ENCODE measurements at regions not wholly inside any gene's neighbourhood (a gene's known extent, or its start where the extent isn't known, plus 50 kb on each side); places are given as distances from the start of the nearest gene placed in this dataset.

DNA sequence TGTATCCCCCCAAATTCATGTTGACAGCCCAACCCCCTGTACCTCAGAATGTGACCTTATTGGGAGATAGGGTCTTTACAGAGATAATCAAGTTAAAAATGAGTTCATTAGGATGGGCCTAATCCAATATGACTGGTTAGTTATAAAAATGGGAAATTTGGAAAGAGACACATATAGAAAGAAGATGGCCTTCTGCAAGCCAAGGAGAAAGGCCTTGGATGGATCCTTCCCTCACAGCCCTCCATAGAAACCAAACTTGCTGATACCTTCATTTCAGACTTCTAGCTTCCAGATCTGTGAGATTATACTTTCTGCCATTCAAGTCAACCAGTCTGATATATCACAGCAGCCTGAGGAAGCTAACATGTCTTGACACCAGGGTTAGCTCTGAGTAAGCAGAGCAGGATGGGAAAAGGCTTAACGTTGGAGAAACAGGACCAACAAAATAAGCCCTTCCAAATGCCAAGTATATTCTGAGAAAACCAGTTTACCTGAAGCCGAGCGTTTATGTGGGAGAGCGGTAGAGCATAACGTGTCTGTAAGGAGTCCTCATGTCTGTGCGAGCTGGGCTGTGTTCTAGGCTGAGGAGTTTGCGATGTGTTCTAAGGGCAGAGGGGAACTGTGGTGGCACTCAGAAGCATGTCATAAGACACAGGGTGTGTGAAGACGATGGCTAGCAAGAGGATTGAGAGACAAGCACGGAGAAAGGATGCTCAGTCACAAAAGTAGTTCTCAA is 206.1 kb downstream of the PIK3R1 start:
- no peak for DNase-seq (ENCODE audit: low spot score in 2 of 2)
- 77 to 87% methylated on average over 9 of the region's 9 CpGs for WGBS, 2 donors
- TF ChIP-seq, protein P1, sequence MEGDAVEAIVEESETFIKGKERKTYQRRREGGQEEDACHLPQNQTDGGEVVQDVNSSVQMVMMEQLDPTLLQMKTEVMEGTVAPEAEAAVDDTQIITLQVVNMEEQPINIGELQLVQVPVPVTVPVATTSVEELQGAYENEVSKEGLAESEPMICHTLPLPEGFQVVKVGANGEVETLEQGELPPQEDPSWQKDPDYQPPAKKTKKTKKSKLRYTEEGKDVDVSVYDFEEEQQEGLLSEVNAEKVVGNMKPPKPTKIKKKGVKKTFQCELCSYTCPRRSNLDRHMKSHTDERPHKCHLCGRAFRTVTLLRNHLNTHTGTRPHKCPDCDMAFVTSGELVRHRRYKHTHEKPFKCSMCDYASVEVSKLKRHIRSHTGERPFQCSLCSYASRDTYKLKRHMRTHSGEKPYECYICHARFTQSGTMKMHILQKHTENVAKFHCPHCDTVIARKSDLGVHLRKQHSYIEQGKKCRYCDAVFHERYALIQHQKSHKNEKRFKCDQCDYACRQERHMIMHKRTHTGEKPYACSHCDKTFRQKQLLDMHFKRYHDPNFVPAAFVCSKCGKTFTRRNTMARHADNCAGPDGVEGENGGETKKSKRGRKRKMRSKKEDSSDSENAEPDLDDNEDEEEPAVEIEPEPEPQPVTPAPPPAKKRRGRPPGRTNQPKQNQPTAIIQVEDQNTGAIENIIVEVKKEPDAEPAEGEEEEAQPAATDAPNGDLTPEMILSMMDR (IDR thresholded peaks at IDR 0.05), result no peak
- TF ChIP-seq POLR2A (IDR thresholded peaks at IDR 0.05), result no peak
- H3K4me3 ChIP-seq (ENCODE audit: low read depth, poor library complexity, severe bottlenecking), result no peak overlapping the region
- intact Hi-C loops (cut with DNase I; ENCODE audit: low total_unique reads), result no loop called here

DNA sequence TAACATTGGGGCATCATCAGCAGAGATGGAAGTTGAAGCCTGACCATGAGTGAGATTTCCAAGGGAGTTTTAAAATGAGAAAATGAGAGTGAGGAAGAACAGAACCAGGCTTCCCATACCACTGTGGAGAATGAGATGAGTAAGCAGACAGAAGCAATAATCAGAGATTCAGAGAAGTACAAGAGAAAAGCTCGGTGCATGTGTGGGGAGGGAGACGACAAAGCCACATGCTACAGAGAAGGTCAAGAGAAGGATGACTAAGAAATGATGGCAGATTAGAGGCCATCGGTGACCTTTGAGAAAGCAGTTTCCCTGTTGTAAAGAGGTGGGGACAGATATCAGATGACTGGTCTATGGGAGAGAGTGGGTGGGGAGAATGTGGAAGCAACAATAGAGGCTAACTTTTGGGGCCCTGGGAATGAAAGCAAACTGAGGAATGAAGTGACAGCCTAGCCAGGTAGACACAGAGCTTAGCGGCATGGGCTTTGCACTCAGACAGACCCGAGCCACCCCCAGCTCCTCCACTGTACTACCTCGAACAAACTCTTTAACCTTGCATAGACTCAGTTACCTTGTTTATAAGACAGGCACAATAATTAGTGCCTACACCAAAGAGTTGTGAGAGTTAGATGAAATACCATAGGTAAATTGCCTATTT is 207.7 kb downstream of the PIK3R1 start:
- TF ChIP-seq, protein P1 (IDR thresholded peaks at IDR 0.05), result no peak
- TF ChIP-seq POLR2A (IDR thresholded peaks at IDR 0.05), result no peak
- H3K4me3 ChIP-seq (ENCODE audit: low read depth, poor library complexity, severe bottlenecking), result no peak overlapping the region
- intact Hi-C loops (cut with DNase I; ENCODE audit: low total_unique reads), result no loop called here
- DNase-seq (ENCODE audit: low spot score in 2 of 2), result no peak
- 93 to 94% methylated on average over 6 of the region's 6 CpGs for WGBS, 2 donors

DNA sequence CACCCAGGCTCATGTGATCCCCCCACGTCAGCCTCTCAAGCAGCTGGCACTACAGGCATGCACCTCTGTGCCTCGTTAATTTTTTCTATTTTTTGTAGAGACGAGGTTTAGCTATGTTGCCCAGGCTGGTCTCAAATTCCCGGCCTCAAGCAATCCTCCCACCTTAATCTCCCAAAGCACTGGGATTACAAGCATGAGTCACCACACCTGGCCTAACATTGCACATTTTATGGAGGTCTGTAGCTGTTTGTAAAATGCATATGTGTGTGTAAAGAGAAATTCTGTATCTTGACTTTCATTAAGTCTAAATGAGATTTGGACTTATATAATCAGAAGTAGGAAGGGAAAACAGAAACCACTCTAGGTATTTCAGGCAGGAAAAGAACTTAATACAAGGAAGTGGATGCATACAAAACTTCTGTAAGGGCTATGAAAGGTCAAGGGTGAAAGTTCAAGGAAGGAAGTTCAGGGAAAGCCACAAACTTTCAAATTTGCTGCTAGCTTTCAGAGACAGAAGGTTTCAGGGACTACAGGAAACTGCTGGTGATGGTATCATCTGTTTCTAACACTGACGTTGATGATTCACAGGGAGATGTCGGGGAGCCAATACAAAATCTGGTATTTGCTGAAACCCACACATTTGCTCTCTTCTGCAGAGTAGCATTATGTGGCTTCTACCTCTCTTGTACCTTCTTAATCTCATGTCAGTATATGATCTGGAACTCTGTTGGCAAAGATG is 209.4 kb downstream of the PIK3R1 start:
- WGBS, 2 donors, result 45 to 48% methylated on average over 6 of the region's 6 CpGs

DNA sequence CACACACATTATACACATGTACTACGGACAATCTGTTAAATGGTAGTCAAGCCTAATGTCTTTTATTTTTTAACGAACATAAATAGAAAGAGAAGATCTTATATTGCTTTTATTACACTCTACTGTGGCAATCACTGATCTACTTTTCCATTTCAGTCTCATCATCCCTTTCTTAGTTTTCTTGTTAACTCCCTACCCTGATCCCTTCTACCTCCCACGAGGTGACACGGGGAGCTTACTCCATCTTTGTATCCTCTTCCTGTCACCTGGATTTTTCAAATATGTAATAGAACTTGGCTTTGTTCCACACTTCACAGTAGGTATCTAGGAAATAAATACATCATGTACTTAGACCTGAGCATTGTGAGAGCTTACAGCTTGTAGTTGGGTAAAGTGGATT is 211.0 kb downstream of the PIK3R1 start:
- no peak for TF ChIP-seq POLR2A (IDR thresholded peaks at IDR 0.05)
- TF ChIP-seq, protein P1 (IDR thresholded peaks at IDR 0.05), result no peak
- WGBS, 2 donors, result 79 to 83% methylated on average over 4 of the region's 4 CpGs
- no peak for DNase-seq (ENCODE audit: low spot score in 2 of 2)
- H3K4me3 ChIP-seq (ENCODE audit: low read depth, poor library complexity, severe bottlenecking), result no peak overlapping the region
- intact Hi-C loops (cut with DNase I; ENCODE audit: low total_unique reads), result no loop called here

More for the DNA sequence above, 209.4 kb downstream of the PIK3R1 start:
- DNase-seq (ENCODE audit: low spot score in 2 of 2), result no peak
- TF ChIP-seq, protein P1 (IDR thresholded peaks at IDR 0.05), result no peak
- no peak for TF ChIP-seq POLR2A (IDR thresholded peaks at IDR 0.05)
- no peak overlapping the region for H3K4me3 ChIP-seq (ENCODE audit: low read depth, poor library complexity, severe bottlenecking)
- intact Hi-C loops (cut with DNase I; ENCODE audit: low total_unique reads), result no loop called here

DNA sequence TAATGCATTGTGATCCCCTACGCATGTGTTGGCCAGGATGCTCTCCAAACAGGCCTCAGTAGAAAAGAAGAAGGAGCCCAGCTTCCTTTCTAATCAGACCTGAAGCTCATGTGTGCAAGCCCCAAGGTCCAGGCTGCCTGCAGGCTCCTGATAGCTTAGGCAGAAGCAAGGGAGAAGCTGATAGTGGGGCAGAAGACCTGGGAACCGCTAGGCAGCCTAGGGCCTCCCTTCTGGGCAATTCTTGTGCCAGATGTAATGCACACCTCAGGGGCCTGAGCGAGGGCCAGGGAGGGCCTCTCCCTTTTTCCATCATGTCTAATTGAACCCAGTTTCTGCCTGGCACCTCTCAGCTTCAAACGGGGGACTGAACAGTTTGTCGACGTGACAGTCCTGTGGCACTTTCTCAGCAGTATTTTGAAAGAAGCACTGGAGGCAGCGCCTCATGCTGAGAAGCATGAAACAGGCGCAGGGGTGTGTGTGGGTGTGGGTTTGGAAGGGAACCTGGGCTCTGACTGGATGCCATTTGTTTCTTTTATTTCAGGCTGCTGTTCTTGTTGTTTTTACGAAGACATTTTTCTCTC is 212.8 kb downstream of the PIK3R1 start:
- WGBS, 2 donors, result 62 to 70% methylated on average over 9 of the region's 9 CpGs
- TF ChIP-seq, protein P1 (IDR thresholded peaks at IDR 0.05), result no peak
- TF ChIP-seq POLR2A (IDR thresholded peaks at IDR 0.05), result no peak
- DNase-seq (ENCODE audit: low spot score in 2 of 2), result no peak
- no peak overlapping the region for H3K4me3 ChIP-seq (ENCODE audit: low read depth, poor library complexity, severe bottlenecking)
- intact Hi-C loops (cut with DNase I; ENCODE audit: low total_unique reads), result no loop called here

Data from lower leg skin (tissue), 4 donors.